GM10248 (cell line): ENCODE measurements at regions not wholly inside any gene's neighbourhood (a gene's known extent, or its start where the extent isn't known, plus 50 kb on each side); places are given as distances from the start of the nearest gene placed in this dataset.

ENCODE experiments used
- CTCF ChIA-PET: fragments of 300-600 bp; sonication (Branson Sonifier 250); formaldehyde crosslinking; extraction: SDS; loops from one replicate; lab custom pipeline; 2021; ENCODE audit warnings: antibody characterized with exemption; lab: Yijun Ruan, JAX
- POLR2A ChIA-PET: fragments of 350-650 bp; sonication (Branson Sonifier 250); formaldehyde crosslinking; extraction: SDS; loops from one replicate; lab custom pipeline; 2020; ENCODE audit warnings: antibody characterized with exemption; lab: Yijun Ruan, JAX
- DNase-seq: peaks from one replicate; pipeline ENCODE4 v3.0.0; 2012; ENCODE audit errors: extremely low spot score
- TF ChIP-seq, protein P1 (sequence below): IDR thresholded peaks from 2 replicates; pipeline ENCODE4 v1.5.1; 2012; ENCODE audit warnings: mild to moderate bottlenecking, low read depth; ENCODE audit errors: extremely low read depth, missing control alignments, control extremely low read depth

- TF ChIP-seq, protein P1, sequence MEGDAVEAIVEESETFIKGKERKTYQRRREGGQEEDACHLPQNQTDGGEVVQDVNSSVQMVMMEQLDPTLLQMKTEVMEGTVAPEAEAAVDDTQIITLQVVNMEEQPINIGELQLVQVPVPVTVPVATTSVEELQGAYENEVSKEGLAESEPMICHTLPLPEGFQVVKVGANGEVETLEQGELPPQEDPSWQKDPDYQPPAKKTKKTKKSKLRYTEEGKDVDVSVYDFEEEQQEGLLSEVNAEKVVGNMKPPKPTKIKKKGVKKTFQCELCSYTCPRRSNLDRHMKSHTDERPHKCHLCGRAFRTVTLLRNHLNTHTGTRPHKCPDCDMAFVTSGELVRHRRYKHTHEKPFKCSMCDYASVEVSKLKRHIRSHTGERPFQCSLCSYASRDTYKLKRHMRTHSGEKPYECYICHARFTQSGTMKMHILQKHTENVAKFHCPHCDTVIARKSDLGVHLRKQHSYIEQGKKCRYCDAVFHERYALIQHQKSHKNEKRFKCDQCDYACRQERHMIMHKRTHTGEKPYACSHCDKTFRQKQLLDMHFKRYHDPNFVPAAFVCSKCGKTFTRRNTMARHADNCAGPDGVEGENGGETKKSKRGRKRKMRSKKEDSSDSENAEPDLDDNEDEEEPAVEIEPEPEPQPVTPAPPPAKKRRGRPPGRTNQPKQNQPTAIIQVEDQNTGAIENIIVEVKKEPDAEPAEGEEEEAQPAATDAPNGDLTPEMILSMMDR = no peak
- no peak for DNase-seq
- POLR2A ChIA-PET = no interaction called here
- CTCF ChIA-PET = no interaction called here
Measured at GRCh38 chr2:207216457-207216856, 50.7 kb upstream of the KLF7 start.

DNA sequence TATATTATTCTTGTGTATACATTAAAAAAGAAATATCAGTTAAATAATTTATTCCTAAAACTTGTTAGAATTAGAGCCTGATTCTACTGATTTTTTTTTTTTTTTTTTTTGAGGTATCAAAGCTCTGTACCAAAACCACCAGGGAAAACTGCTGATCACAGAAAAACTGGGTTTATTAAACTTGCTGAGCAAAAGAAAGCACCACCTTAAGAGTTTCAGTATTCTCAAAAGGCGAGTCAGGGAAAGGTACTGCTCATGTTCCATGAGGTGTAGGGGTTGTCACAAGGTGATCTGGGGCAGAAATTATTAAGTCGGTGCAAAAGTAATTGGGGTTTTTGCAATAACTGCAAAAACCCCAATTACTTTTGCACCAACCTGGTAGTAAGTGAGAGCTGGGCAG lies 51.7 kb upstream of the KLF7 start:
- no peak for DNase-seq
- POLR2A ChIA-PET = interaction anchor here (0.7 kb wide), 1 partner anchor 23 kb away, joined by 4 read pairs; no protein-coding TSS in a partner anchor
- TF ChIP-seq, protein P1 = no peak
- CTCF ChIA-PET = interaction anchor here (2.4 kb wide), 1 partner anchor 21 kb away, joined by 5 read pairs; no protein-coding TSS in a partner anchor

DNA sequence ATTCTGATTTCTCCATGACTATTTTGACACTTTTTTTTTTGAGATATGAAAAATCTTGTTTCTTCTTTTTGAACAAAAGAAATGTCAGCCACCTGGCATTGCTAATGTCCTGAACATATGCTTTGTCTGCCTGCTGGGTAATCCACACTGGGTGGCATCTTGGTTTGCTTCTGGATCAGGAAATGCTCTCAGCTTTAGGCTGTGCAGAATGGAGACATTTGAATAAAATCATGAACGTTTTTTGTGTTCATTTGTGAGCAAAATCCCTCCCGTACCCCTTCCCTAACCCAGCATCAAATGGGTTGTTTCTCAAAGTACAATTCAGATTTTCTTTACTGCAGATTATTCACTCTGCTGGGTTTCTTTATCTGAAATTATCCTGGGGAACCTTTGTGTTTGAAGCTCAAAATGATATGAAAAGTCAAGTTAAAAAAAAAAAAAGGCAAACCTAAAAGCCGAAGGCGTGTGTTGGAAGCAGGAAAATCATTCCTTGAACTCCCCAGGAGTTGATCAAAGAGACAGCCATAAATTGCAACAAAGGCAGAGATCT lies 53.4 kb upstream of the KLF7 start:
- TF ChIP-seq, protein P1 = no peak
- no peak for DNase-seq
- ChIA-PET CTCF (interaction anchor here (2.1 to 4.2 kb wide), 4 partner anchors 9 to 39 kb away, joined by 5 to 26 read pairs (median 12); no protein-coding TSS in a partner anchor), POLR2A (no interaction called here)

DNA sequence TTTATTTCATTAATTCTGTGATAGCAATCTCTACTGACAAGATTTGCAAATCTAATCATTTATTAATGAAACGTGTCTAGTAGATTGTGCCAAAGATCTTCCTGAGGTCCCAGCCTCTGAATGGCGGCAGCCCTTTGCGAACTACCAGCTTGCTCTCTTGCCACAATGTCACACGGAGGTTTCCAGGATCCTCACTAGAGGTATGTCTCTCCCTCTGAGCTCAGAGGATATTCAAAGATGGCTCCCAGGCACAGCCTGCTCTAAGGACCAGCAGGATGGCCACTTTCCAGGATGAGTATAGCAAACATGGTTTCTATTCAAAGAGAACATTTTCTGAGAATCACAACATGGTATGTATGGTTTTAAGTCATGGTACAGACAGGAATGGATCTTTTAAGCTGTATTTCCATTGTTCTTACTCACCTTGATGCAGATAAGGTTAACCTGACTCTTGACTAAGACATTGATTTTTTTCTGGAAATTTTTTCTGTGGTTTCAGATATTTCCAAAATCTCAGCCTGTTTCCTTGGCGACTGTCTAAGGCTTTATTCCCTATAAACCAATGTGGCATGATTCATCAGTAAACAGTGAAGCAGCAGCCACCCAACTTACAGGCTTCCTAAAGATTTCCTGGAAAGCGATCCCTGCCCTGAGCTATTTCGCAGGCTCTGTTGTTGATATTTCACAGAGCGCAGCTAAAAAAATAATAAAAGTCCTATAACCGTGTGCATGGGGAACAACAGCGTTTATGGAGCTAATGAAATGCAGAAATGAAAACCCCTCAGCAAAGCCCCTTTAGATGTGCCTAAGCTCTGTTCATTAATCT lies 54.1 kb upstream of the KLF7 start:
- POLR2A ChIA-PET = no interaction called here
- DNase-seq = no peak
- TF ChIP-seq, protein P1 = no peak
- CTCF ChIA-PET = interaction anchor here (1.1 to 4.2 kb wide), 7 partner anchors 10 to 46 kb away, joined by 3 to 26 read pairs (median 5); no protein-coding TSS in a partner anchor

DNA sequence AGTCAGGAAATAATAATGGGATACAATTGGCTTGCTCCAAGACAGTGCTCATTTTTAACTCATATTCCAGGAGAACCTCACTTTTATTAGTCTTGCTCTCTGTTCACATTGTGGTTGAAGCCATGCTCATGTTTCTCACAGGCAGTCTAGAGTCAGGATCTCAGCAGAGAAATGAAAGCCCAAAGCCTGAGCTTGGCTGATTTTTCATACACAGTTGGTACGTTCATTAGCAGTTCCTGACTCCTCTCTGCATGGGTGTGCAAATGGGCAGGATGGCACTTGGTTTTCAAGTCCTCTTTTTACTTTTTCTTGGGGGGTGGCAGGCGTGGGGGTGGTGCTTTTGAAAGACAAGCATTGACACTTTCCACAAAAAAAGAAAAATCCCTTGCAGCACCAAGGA lies 56.0 kb upstream of the KLF7 start:
- POLR2A ChIA-PET = interaction anchor here (0.6 to 0.7 kb wide), 2 partner anchors 55 to 65 kb away, joined by 3 to 9 read pairs; no protein-coding TSS in a partner anchor
- CTCF ChIA-PET = interaction anchor here (1.2 to 4.2 kb wide), 7 partner anchors 11 to 251 kb away, joined by 3 to 26 read pairs (median 4); no protein-coding TSS in a partner anchor

DNA sequence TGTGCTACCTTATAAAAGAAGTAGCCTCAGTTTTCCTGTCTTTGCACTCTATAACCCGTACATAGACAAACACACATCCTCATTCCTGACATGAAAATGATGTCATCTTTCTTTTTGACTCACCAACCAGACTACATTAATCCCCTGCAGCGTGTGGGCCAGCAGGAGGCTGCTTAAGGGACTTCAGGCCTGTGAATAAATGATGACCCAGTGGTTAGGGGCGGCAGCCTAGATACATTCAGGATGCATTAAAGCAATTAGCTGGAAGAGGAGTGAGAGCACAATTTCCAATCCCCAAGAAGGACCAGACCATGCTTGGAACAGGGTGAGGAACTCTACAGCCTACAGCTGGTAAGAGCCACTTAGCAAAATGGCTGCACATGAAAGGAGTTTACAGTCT lies 57.3 kb upstream of the KLF7 start:
- DNase-seq = peak; percentile 40
- TF ChIP-seq, protein P1 = no peak
- CTCF ChIA-PET = interaction anchor here (1.0 to 4.2 kb wide), 6 partner anchors 10 to 60 kb away, joined by 3 to 26 read pairs (median 4); no protein-coding TSS in a partner anchor
- POLR2A ChIA-PET = no interaction called here

More for the DNA sequence above, 56.0 kb upstream of the KLF7 start:
- TF ChIP-seq, protein P1 = no peak
- DNase-seq = no peak
